GM21447 (cell line): ENCODE measurements at regions not wholly inside any gene's neighbourhood (a gene's known extent, or its start where the extent isn't known, plus 50 kb on each side); places are given as distances from the start of the nearest gene placed in this dataset.

Experiments used
- ATAC-seq: cut with Tn5 transposase; IDR thresholded peaks from one replicate; pipeline ENCODE4 v1.9.1; 2021; ENCODE audit not compliant: unreplicated experiment

GRCh38 chr6:21949211-21949801 lies 347.5 kb downstream of the PRL start:
- no peak for ATAC-seq

- ATAC-seq = no peak
Observed at GRCh38 chr6:21952367-21952766, 344.5 kb downstream of the PRL start.

GRCh38 chr6:21953831-21954801 lies 342.7 kb downstream of the PRL start:
- ATAC-seq = no peak

- ATAC-seq = no peak
Observed at GRCh38 chr6:21955053-21955595, 341.7 kb downstream of the PRL start.

- no peak for ATAC-seq
Observed at GRCh38 chr6:21955951-21956350, 340.9 kb downstream of the PRL start.

- no peak for ATAC-seq
Observed at GRCh38 chr6:21958428-21958827, 338.4 kb downstream of the PRL start.

GRCh38 chr6:21961226-21961625 lies 335.6 kb downstream of the PRL start:
- ATAC-seq = no peak

GRCh38 chr6:21965016-21965415 lies 331.8 kb downstream of the PRL start:
- ATAC-seq = no peak

- no peak for ATAC-seq
Observed at GRCh38 chr6:21965953-21966539, 330.8 kb downstream of the PRL start.

GRCh38 chr6:21967056-21967974 lies 329.5 kb downstream of the PRL start:
- no peak for ATAC-seq

GRCh38 chr6:21968411-21968810 lies 328.4 kb downstream of the PRL start:
- no peak for ATAC-seq

- no peak for ATAC-seq
Observed at GRCh38 chr6:21969192-21969591, 327.6 kb downstream of the PRL start.

- no peak for ATAC-seq
Observed at GRCh38 chr6:21970569-21971300, 326.1 kb downstream of the PRL start.

- ATAC-seq = no peak
Observed at GRCh38 chr6:21971541-21971940, 325.3 kb downstream of the PRL start.

- ATAC-seq = no peak
Observed at GRCh38 chr6:21972516-21972915, 324.3 kb downstream of the PRL start.

- no peak for ATAC-seq
Observed at GRCh38 chr6:21977346-21977745, 319.5 kb downstream of the PRL start.

- no peak for ATAC-seq
Observed at GRCh38 chr6:21981235-21981833, 315.5 kb downstream of the PRL start.

GRCh38 chr6:21984135-21984534 lies 312.7 kb downstream of the PRL start:
- no peak for ATAC-seq

GRCh38 chr6:21984561-21984960 lies 312.3 kb downstream of the PRL start:
- ATAC-seq = no peak

- no peak for ATAC-seq
Observed at GRCh38 chr6:21985904-21986303, 310.9 kb downstream of the PRL start.
